ENCODE measurements at regions not wholly inside any gene's neighbourhood (a gene's known extent, or its start where the extent isn't known, plus 50 kb on each side); places are given as distances from the start of the nearest gene placed in this dataset.

DNA sequence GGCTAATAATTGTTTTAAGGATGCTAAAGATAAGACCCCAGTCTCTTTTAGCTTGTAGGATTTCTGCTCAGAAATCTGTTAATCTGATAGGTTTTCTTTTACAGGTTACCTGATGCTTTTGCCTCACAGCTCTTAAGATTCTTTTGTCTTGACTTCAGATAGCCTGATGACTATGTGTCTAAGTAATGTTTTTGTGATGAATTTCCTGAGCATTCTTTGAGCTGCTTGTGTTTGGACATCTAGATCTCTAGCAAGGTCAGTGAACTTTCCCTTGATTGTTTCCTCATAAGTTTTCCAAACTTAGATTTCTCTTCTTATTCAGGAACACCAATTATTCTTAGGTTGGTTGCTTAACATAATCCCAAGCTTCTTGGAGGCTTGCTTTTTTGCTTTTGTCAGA lies 104.1 kb downstream of the ZNF518B start:
- intact Hi-C loops (cut with micrococcal nuclease; ENCODE audit: unreplicated experiment): no loop called here
- Mint-ChIP-seq H3K4me1 (ENCODE audit: low read depth, unreplicated experiment) (no peaks in the 10 kb centered on the region), H3K27me3 (ENCODE audit: insufficient read depth, unreplicated experiment) (no peaks in the 10 kb centered on the region), H3K36me3 (ENCODE audit: insufficient read depth, unreplicated experiment) (no peaks in the 10 kb centered on the region), H3K9me3 (ENCODE audit: unreplicated experiment) (no peaks in the 10 kb centered on the region), H3K4me3 (ENCODE audit: unreplicated experiment) (no peak overlapping the region), H3K27ac (ENCODE audit: unreplicated experiment) (no peak overlapping the region)
- CTCF ChIA-PET: no interaction called here
- no TSS peak for BruUV-seq (replicated peaks)
- Histone ChIP-seq H3K27me3 (replicated peaks; ENCODE audit: control insufficient read depth, insufficient read depth, low read length) (no peaks in the 10 kb centered on the region), H3K36me3 (ENCODE audit: control insufficient read depth, insufficient read depth, low read length) (no peaks in the 10 kb centered on the region), H3K9me3 (peaks cover 6% of the 10 kb centered on the region; the same call in 1 of the 2 replicates), H3K4me1 (no peaks in the 10 kb centered on the region), H3K4me3 (ENCODE audit: low read depth, low read length) (no peak overlapping the region)
- DNase-seq: no peak
- POLR2A ChIA-PET: no interaction called here
- TF ChIP-seq, protein P1, sequence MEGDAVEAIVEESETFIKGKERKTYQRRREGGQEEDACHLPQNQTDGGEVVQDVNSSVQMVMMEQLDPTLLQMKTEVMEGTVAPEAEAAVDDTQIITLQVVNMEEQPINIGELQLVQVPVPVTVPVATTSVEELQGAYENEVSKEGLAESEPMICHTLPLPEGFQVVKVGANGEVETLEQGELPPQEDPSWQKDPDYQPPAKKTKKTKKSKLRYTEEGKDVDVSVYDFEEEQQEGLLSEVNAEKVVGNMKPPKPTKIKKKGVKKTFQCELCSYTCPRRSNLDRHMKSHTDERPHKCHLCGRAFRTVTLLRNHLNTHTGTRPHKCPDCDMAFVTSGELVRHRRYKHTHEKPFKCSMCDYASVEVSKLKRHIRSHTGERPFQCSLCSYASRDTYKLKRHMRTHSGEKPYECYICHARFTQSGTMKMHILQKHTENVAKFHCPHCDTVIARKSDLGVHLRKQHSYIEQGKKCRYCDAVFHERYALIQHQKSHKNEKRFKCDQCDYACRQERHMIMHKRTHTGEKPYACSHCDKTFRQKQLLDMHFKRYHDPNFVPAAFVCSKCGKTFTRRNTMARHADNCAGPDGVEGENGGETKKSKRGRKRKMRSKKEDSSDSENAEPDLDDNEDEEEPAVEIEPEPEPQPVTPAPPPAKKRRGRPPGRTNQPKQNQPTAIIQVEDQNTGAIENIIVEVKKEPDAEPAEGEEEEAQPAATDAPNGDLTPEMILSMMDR (IDR thresholded peaks at IDR 0.05; ENCODE audit: insufficient read depth in 1 of 2, low read depth in 1 of 2, low read length in 1 of 2, severe bottlenecking in 1 of 2, unreplicated experiment in 1 of 2): no peak

DNA sequence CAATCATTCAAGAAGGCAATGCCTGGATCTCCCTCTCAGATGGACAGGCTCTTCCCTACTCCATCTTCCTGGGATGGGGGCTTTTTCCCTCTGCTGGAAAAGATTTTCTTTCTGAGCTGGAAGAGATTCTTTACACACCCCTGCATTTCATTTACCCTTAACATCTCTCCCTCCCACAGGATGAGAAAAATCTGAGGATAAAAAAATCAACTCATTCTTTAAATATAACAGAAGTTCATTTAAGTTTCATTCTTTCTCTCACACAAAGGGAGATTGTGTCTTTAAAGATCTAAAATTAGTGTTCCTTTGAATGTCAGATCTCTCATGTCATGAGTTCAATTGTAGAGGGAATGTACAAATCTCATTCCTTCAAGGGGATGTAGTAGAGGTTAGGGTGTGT lies 109.0 kb downstream of the ZNF518B start:
- no peak for DNase-seq
- Histone ChIP-seq H3K27me3 (replicated peaks; ENCODE audit: control insufficient read depth, insufficient read depth, low read length) (no peaks in the 10 kb centered on the region), H3K36me3 (ENCODE audit: control insufficient read depth, insufficient read depth, low read length) (no peaks in the 10 kb centered on the region), H3K4me1 (peaks cover 26% of the 10 kb centered on the region), H3K9me3 (peaks cover 3% of the 10 kb centered on the region; the same call in 1 of the 2 replicates), H3K4me3 (ENCODE audit: low read depth, low read length) (no peak overlapping the region)
- no peaks in the 10 kb centered on the region for H3K9me3 Mint-ChIP-seq (ENCODE audit: unreplicated experiment)
- TF ChIP-seq, protein P1 (IDR thresholded peaks at IDR 0.05; ENCODE audit: insufficient read depth in 1 of 2, low read depth in 1 of 2, low read length in 1 of 2, severe bottlenecking in 1 of 2, unreplicated experiment in 1 of 2): no peak
- intact Hi-C loops (cut with micrococcal nuclease; ENCODE audit: unreplicated experiment): no loop called here
- no peak overlapping the region for H3K27ac Mint-ChIP-seq (ENCODE audit: unreplicated experiment)
- H3K4me1 Mint-ChIP-seq (ENCODE audit: low read depth, unreplicated experiment): peaks cover 21% of the 10 kb centered on the region
- H3K36me3 Mint-ChIP-seq (ENCODE audit: insufficient read depth, unreplicated experiment): no peaks in the 10 kb centered on the region
- H3K4me3 Mint-ChIP-seq (ENCODE audit: unreplicated experiment): no peak overlapping the region
- BruUV-seq (replicated peaks): no TSS peak
- POLR2A ChIA-PET: no interaction called here
- no peaks in the 10 kb centered on the region for H3K27me3 Mint-ChIP-seq (ENCODE audit: insufficient read depth, unreplicated experiment)
- CTCF ChIA-PET: no interaction called here

DNA sequence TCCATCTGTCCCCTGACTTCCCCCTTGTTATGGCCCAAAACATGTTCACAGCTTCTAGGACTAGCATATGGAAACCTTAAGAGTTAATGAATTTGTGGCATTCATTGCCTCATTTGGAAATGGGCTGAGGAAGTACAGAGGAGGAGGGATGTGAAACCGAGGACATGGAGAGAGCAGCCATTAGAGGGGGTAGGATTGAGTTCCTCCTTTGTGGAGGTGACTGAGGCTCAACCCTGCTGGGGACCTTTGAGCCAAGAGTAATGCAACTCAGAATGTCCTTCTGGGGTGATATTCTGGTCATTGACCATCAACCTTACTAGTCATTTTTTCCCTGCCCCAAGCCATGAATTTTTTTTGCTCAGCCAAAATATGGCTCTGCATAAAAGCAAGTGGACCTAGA lies 109.4 kb downstream of the ZNF518B start:
- no peaks in the 10 kb centered on the region for H3K27me3 ChIP-seq (replicated peaks; ENCODE audit: control insufficient read depth, insufficient read depth, low read length)
- peaks cover 26% of the 10 kb centered on the region for H3K4me1 ChIP-seq
- no peak overlapping the region for H3K4me3 ChIP-seq (ENCODE audit: low read depth, low read length)
- intact Hi-C loops (cut with micrococcal nuclease; ENCODE audit: unreplicated experiment): no loop called here
- Mint-ChIP-seq H3K27me3 (ENCODE audit: insufficient read depth, unreplicated experiment) (no peaks in the 10 kb centered on the region), H3K27ac (ENCODE audit: unreplicated experiment) (no peak overlapping the region), H3K4me1 (ENCODE audit: low read depth, unreplicated experiment) (peaks cover 21% of the 10 kb centered on the region), H3K36me3 (ENCODE audit: insufficient read depth, unreplicated experiment) (no peaks in the 10 kb centered on the region), H3K9me3 (ENCODE audit: unreplicated experiment) (no peaks in the 10 kb centered on the region), H3K4me3 (ENCODE audit: unreplicated experiment) (no peak overlapping the region)
- no peaks in the 10 kb centered on the region for H3K9me3 ChIP-seq
- BruUV-seq (replicated peaks): no TSS peak
- POLR2A ChIA-PET: no interaction called here
- TF ChIP-seq, protein P1 (IDR thresholded peaks at IDR 0.05; ENCODE audit: insufficient read depth in 1 of 2, low read depth in 1 of 2, low read length in 1 of 2, severe bottlenecking in 1 of 2, unreplicated experiment in 1 of 2): no peak
- CTCF ChIA-PET: no interaction called here
- no peaks in the 10 kb centered on the region for H3K36me3 ChIP-seq (ENCODE audit: control insufficient read depth, insufficient read depth, low read length)
- no peak for DNase-seq

Measured in Caco-2 (cell line).